Thyroid gland (tissue), 4 donors: ENCODE measurements at regions not wholly inside any gene's neighbourhood (a gene's known extent, or its start where the extent isn't known, plus 50 kb on each side); places are given as distances from the start of the nearest gene placed in this dataset.
"Not testable (repeated sequence)": the region's sequence is repeated elsewhere in the genome, so short reads cannot be mapped to it uniquely, and the experiment has no call there.

Experiments
- DNase-seq, 2 donors: peaks; one replicate each; pipeline ENCODE4 v3.0.0-alpha.2; 2019
- H3K27ac ChIP-seq, 3 donors: fragments of 200-600 bp; sonication (generic); 1 replicate in 2 of 3; 2 replicates in 1 of 3; pipeline ENCODE4 v1.5.1; 2016 to 2019; ENCODE audit warnings: mild to moderate bottlenecking in 1 of 3, moderate library complexity in 1 of 3
- H3K27me3 ChIP-seq: fragments of 200-600 bp; sonication (generic); one replicate; pipeline ENCODE4 v1.5.1; 2019
- H3K36me3 ChIP-seq, 2 donors: fragments of 200-600 bp; sonication (generic); one replicate each; pipeline ENCODE4 v1.5.1; 2016 to 2019
- H3K4me1 ChIP-seq, 2 donors: fragments of 200-600 bp; sonication (generic); one replicate each; pipeline ENCODE4 v1.5.1; 2017 to 2019
- H3K4me3 ChIP-seq, 3 donors: fragments of 200-600 bp; sonication (generic); replicated peaks in 1 of 3; 1 replicate in 2 of 3; 2 replicates in 1 of 3; pipeline ENCODE4 v1.5.1; 2016; ENCODE audit warnings: mild to moderate bottlenecking in 1 of 3
- H3K9me3 ChIP-seq: fragments of 200-600 bp; sonication (generic); one replicate; pipeline ENCODE4 v1.5.1; 2017
- CTCF ChIP-seq, 6 experiments: fragments of 200-600 bp in 3 of 6; fragments of 450-650 bp in 3 of 6; sonication (generic) in 3 of 6; IDR thresholded peaks; one replicate each; pipeline ENCODE4 v1.5.1; 2016 to 2019; ENCODE audit warnings: antibody characterized with exemption in 6 of 6, mild to moderate bottlenecking in 2 of 6, inconsistent platforms in 1 of 6, moderate library complexity in 1 of 6
- POLR2A ChIP-seq, 2 donors: fragments of 450-650 bp; IDR thresholded peaks; one replicate each; pipeline ENCODE4 v1.6.1; 2017; ENCODE audit warnings: antibody characterized with exemption in 2 of 2, mild to moderate bottlenecking in 2 of 2, moderate library complexity in 1 of 2
- WGBS, 2 donors: methylation state at CpG; one replicate each; pipeline ENCODE4 v1.1.5; 2017; 5-methylcytosine and 5-hydroxymethylcytosine counted together
- intact Hi-C: fragments of 100-400 bp; cut with DNase I; formaldehyde crosslinking; loops from one replicate; pipeline ENCODE4 v1.15.1; 2023

GRCh38 chr4:184279496-184280061 lies 61.9 kb upstream of the ENPP6 start:
- Histone ChIP-seq H3K27me3 (no peaks in the 10 kb centered on the region), H3K36me3 (no peaks in the 10 kb centered on the region), H3K9me3 (no peaks in the 10 kb centered on the region), H3K27ac (no peak overlapping the region), H3K4me1 (peaks cover 4 to 18% of the 10 kb centered on the region in 2 donors), H3K4me3 (no peak overlapping the region)
- 89 to 92% methylated on average over 7 of the region's 7 CpGs for WGBS, 2 donors
- TF ChIP-seq POLR2A (IDR thresholded peaks at IDR 0.05) (no peak), CTCF (IDR thresholded peaks at IDR 0.05) (no peak)
- no peak for DNase-seq
- intact Hi-C loops, result loop anchor here (5.0 to 10.0 kb wide), 3 partner anchors 125 to 715 kb away; no protein-coding TSS in a partner anchor

- DNase-seq, H3K4me3 ChIP-seq, H3K4me1 ChIP-seq, H3K27ac ChIP-seq, H3K27me3 ChIP-seq, H3K9me3 ChIP-seq, H3K36me3 ChIP-seq: not testable (repeated sequence)
- intact Hi-C loops, result loop anchor here (5.0 kb wide), 1 partner anchor 270 kb away; no protein-coding TSS in a partner anchor
Measured at GRCh38 chr4:184277769-184278168, 60.1 kb upstream of the ENPP6 start.

- H3K36me3 ChIP-seq, H3K9me3 ChIP-seq, DNase-seq, H3K4me1 ChIP-seq, H3K27ac ChIP-seq, H3K4me3 ChIP-seq, H3K27me3 ChIP-seq: not testable (repeated sequence)
- intact Hi-C loops, result loop anchor here (5.0 kb wide), 1 partner anchor 270 kb away; no protein-coding TSS in a partner anchor
- 97 to 98% methylated on average over 2 to 3 of the region's 3 CpGs for WGBS, 2 donors
Measured at GRCh38 chr4:184277010-184277409, 59.3 kb upstream of the ENPP6 start.

- not testable (repeated sequence) for H3K27me3 ChIP-seq, H3K4me3 ChIP-seq, DNase-seq, H3K36me3 ChIP-seq, H3K9me3 ChIP-seq, H3K4me1 ChIP-seq, H3K27ac ChIP-seq
- intact Hi-C loops, result loop anchor here (5.0 kb wide), 1 partner anchor 271 kb away; no protein-coding TSS in a partner anchor
- WGBS, 2 donors, result 84 to 97% methylated on average over 4 of the region's 4 CpGs
Measured at GRCh38 chr4:184276346-184276745, 58.7 kb upstream of the ENPP6 start.

GRCh38 chr4:184275766-184276165 lies 58.1 kb upstream of the ENPP6 start:
- Histone ChIP-seq H3K27me3 (no peaks in the 10 kb centered on the region), H3K36me3 (no peaks in the 10 kb centered on the region), H3K27ac (no peak overlapping the region), H3K4me3 (no peak overlapping the region), H3K9me3 (no peaks in the 10 kb centered on the region), H3K4me1 (no peaks in the 10 kb centered on the region)
- WGBS, 2 donors, result 63 to 75% methylated on average over 2 of the region's 2 CpGs
- intact Hi-C loops, result loop anchor here (5.0 kb wide), 1 partner anchor 272 kb away; no protein-coding TSS in a partner anchor
- TF ChIP-seq CTCF (IDR thresholded peaks at IDR 0.05) (no peak), POLR2A (IDR thresholded peaks at IDR 0.05) (no peak)
- DNase-seq, result no peak

- WGBS, 2 donors, result 69 to 79% methylated on average over 5 of the region's 6 CpGs
- no peak for DNase-seq
- TF ChIP-seq POLR2A (IDR thresholded peaks at IDR 0.05) (no peak), CTCF (IDR thresholded peaks at IDR 0.05) (no peak)
- H3K36me3 ChIP-seq, result no peaks in the 10 kb centered on the region
- no peaks in the 10 kb centered on the region for H3K4me1 ChIP-seq
- H3K9me3 ChIP-seq, result no peaks in the 10 kb centered on the region
- H3K27ac ChIP-seq, result no peak overlapping the region
- intact Hi-C loops, result no loop called here
- H3K27me3 ChIP-seq, result no peaks in the 10 kb centered on the region
- no peak overlapping the region for H3K4me3 ChIP-seq
Measured at GRCh38 chr4:184274286-184274951, 56.7 kb upstream of the ENPP6 start.
